ENCODE measurements at regions not wholly inside any gene's neighbourhood (a gene's known extent, or its start where the extent isn't known, plus 50 kb on each side); places are given as distances from the start of the nearest gene placed in this dataset.

DNA sequence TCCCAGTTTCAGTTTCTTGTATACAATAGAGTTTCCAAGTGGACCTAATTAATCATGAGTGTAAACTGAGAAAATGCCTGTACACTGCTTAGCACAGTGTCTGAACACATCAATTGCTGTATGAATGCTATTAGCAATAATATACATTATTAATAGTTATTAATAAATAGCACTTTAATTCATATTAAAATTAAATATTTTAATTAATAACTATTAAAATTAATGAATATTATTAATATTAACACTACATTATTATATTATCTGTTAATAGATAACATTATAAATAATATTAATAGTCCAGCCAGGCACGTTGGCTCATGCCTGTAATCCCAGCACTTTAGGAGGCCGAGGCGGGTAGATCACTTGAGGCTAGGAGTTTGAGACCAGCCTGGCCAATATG lies 244.9 kb upstream of the ANKRD55 start:
- DNase-seq (ENCODE audit: extremely low read depth in 1 of 4, low spot score in 3 of 4), result no peak
- no peak overlapping the region for H3K4me3 ChIP-seq
- H3K27me3 ChIP-seq (ENCODE audit: control insufficient read depth in 2 of 2, insufficient read depth in 2 of 2, low read length in 2 of 2), result peaks cover 17 to 34% of the 10 kb centered on the region in 2 experiments
- no peak for TF ChIP-seq PHF20 (IDR thresholded peaks at IDR 0.05; ENCODE audit: partially characterized antibody)
- peak; percentile 49 for TF ChIP-seq DACH1 (IDR thresholded peaks at IDR 0.05; ENCODE audit: partially characterized antibody)
- BruUV-seq (replicated peaks), result no TSS peak
- no peak overlapping the region for H2AFZ ChIP-seq (ENCODE audit: low read depth, low read length)
- H3K4me1 ChIP-seq (replicated peaks in 1 of 2; ENCODE audit: control insufficient read depth in 2 of 2, insufficient read depth in 2 of 2, low read length in 2 of 2), result peaks cover 0 to 13% of the 10 kb centered on the region in 2 experiments; a peak in 2 of 5 replicates
- CTCF ChIA-PET (ENCODE audit: low intra/inter-chr PET ratio), result no interaction called here
- H3K9me3 ChIP-seq (replicated peaks; ENCODE audit: control insufficient read depth, insufficient read depth, low read depth, low read length), result no peaks in the 10 kb centered on the region
- intact Hi-C loops (cut with micrococcal nuclease) (no loop called here), in situ Hi-C loops (cut with MboI) (no loop called here)
- ATAC-seq, result no peak
- WGBS (ENCODE audit: insufficient coverage, low coverage, missing lambda C conversion rate), result 2% methylated on average over 3 of the region's 3 CpGs
- H3K36me3 ChIP-seq (ENCODE audit: control insufficient read depth, insufficient read depth, low read length), result no peaks in the 10 kb centered on the region
- POLR2A ChIA-PET, result no interaction called here
- H4K20me1 ChIP-seq (replicated peaks; ENCODE audit: control insufficient read depth, insufficient read depth, low read length), result no peaks in the 10 kb centered on the region
- FAIRE-seq, result no peak
- no peak overlapping the region for H3K4me2 ChIP-seq (ENCODE audit: insufficient read depth, low read length)
- no peak overlapping the region for H3K27ac ChIP-seq (ENCODE audit: extremely low read depth, low read depth, low read length)
- no peak overlapping the region for H3K9ac ChIP-seq (ENCODE audit: insufficient read depth in 1 of 2, low read depth in 2 of 2, low read length in 2 of 2)
- H3K9me1 ChIP-seq (ENCODE audit: control insufficient read depth, insufficient read depth, low read length), result no peaks in the 10 kb centered on the region
- no peaks in the 10 kb centered on the region for H3K79me2 ChIP-seq (ENCODE audit: control insufficient read depth, insufficient read depth, low read length)

- no peak for ATAC-seq
- Histone ChIP-seq H3K36me3 (ENCODE audit: control insufficient read depth, insufficient read depth, low read length) (no peaks in the 10 kb centered on the region), H3K9ac (ENCODE audit: insufficient read depth in 1 of 2, low read depth in 2 of 2, low read length in 2 of 2) (no peak overlapping the region), H3K27ac (ENCODE audit: extremely low read depth, low read depth, low read length) (no peak overlapping the region), H3K4me1 (replicated peaks in 1 of 2; ENCODE audit: control insufficient read depth in 2 of 2, insufficient read depth in 2 of 2, low read length in 2 of 2) (peaks cover 0 to 10% of the 10 kb centered on the region in 2 experiments; a peak in 2 of 5 replicates), H3K4me2 (ENCODE audit: insufficient read depth, low read length) (no peak overlapping the region), H4K20me1 (replicated peaks; ENCODE audit: control insufficient read depth, insufficient read depth, low read length) (no peaks in the 10 kb centered on the region), H3K9me3 (replicated peaks; ENCODE audit: control insufficient read depth, insufficient read depth, low read depth, low read length) (no peaks in the 10 kb centered on the region), H3K9me1 (ENCODE audit: control insufficient read depth, insufficient read depth, low read length) (no peaks in the 10 kb centered on the region), H3K27me3 (ENCODE audit: control insufficient read depth in 2 of 2, insufficient read depth in 2 of 2, low read length in 2 of 2) (peaks cover 15 to 26% of the 10 kb centered on the region in 2 experiments), H2AFZ (ENCODE audit: low read depth, low read length) (no peak overlapping the region), H3K79me2 (ENCODE audit: control insufficient read depth, insufficient read depth, low read length) (no peaks in the 10 kb centered on the region), H3K4me3 (no peak overlapping the region)
- in situ Hi-C loops (cut with MboI) (no loop called here), intact Hi-C loops (cut with micrococcal nuclease) (no loop called here)
- no TSS peak for BruUV-seq (replicated peaks)
- POLR2A ChIA-PET, result interaction anchor here (1.0 to 1.7 kb wide), 2 partner anchors 9 to 18 kb away, joined by 4 to 5 read pairs; no protein-coding TSS in a partner anchor
- TF ChIP-seq PRDM10 (IDR thresholded peaks at IDR 0.05; ENCODE audit: partially characterized antibody) (no peak), ESRRA (IDR thresholded peaks at IDR 0.05; ENCODE audit: borderline replicate concordance, low read depth) (peak; percentile 34; the same call in 1 of the 2 replicates)
- CTCF ChIA-PET (ENCODE audit: low intra/inter-chr PET ratio), result no interaction called here
- 4% methylated on average over 5 of the region's 5 CpGs for WGBS (ENCODE audit: insufficient coverage, low coverage, missing lambda C conversion rate)
- no peak for DNase-seq (ENCODE audit: extremely low read depth in 1 of 4, low spot score in 3 of 4)
- no peak for FAIRE-seq
These were observed 243.3 kb upstream of the ANKRD55 start for GRCh38 chr5:56476487-56476856.

Data from K562 (cell line).